ENCODE measurements at regions not wholly inside any gene's neighbourhood (a gene's known extent, or its start where the extent isn't known, plus 50 kb on each side); places are given as distances from the start of the nearest gene placed in this dataset.
"Not testable (repeated sequence)": the region's sequence is repeated elsewhere in the genome, so short reads cannot be mapped to it uniquely, and the experiment has no call there.

DNA sequence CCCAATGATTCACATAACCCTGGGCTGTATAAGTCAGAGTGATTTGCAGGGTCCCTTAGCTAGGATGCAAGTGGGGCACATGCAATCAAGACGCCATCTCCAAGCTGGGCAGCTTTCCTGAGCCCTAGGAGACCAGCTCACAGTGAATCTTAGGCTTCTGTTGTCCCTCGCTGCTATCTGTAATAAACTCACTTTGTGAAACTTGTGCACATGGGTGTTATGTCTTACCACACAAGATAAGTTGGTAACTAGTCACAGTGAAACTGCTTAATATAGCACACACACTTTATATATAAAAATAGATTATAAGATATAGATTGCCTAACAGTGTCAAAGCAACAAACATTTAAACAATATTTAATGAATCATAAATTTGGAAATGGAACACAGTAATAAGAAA is 658.5 kb downstream of the SLCO4C1 start:
- intact Hi-C loops (cut with DNase I; ENCODE audit: low total_unique reads) = no loop called here
- 90 to 94% methylated on average over 2 of the region's 2 CpGs for WGBS, 2 donors

DNA sequence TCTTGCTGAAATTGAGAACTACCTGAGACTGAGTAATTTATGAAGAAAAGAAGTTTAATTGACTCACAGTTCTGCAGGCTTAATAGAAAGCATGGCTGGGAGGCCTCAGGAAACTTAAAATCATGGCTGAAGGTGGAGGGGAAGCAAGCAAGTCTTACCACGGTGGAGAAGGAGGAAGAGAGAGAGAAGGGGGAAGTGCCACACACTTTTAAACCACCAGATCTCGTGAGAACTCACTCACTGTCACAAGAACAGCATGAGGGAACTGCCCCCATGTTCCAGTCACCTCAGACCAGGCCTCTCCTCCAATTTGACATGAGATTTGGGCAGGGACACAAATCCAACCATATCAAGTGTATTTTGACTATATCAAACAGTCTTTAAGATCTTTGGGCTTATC is 668.3 kb downstream of the SLCO4C1 start:
- H3K4me3 ChIP-seq (ENCODE audit: low read depth, poor library complexity, severe bottlenecking); DNase-seq (ENCODE audit: low spot score in 2 of 2); intact Hi-C loops (cut with DNase I; ENCODE audit: low total_unique reads): not testable (repeated sequence)
- WGBS, 2 donors = 27 to 51% methylated on average over 2 of the region's 2 CpGs

More for the DNA sequence above, 658.5 kb downstream of the SLCO4C1 start:
- no peak overlapping the region for H3K4me3 ChIP-seq (ENCODE audit: low read depth, poor library complexity, severe bottlenecking)
- TF ChIP-seq POLR2A (IDR thresholded peaks at IDR 0.05) = no peak
- TF ChIP-seq, protein P1, sequence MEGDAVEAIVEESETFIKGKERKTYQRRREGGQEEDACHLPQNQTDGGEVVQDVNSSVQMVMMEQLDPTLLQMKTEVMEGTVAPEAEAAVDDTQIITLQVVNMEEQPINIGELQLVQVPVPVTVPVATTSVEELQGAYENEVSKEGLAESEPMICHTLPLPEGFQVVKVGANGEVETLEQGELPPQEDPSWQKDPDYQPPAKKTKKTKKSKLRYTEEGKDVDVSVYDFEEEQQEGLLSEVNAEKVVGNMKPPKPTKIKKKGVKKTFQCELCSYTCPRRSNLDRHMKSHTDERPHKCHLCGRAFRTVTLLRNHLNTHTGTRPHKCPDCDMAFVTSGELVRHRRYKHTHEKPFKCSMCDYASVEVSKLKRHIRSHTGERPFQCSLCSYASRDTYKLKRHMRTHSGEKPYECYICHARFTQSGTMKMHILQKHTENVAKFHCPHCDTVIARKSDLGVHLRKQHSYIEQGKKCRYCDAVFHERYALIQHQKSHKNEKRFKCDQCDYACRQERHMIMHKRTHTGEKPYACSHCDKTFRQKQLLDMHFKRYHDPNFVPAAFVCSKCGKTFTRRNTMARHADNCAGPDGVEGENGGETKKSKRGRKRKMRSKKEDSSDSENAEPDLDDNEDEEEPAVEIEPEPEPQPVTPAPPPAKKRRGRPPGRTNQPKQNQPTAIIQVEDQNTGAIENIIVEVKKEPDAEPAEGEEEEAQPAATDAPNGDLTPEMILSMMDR (IDR thresholded peaks at IDR 0.05) = no peak
- DNase-seq (ENCODE audit: low spot score in 2 of 2) = no peak

DNA sequence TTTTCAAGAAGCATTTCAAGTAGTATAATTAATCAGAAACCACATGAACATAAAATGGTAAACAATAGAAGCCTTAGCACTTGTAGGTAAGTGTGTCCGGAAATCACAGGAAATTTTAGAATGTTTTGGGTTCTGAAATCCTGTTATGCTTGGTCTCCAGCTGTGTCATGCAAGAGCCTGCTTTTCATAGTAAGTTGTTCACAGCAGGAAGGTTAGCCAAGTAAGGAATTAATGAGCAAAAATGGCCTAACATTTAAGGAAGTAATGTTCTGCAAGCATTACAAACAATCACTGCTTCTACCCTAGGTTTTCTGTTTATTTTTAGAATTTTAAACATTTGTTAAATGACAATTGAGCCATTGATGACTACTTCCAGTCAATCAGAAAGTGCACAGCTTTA is 669.5 kb downstream of the SLCO4C1 start:
- no peak for TF ChIP-seq POLR2A (IDR thresholded peaks at IDR 0.05)
- TF ChIP-seq, protein P1 (IDR thresholded peaks at IDR 0.05) = no peak
- DNase-seq (ENCODE audit: low spot score in 2 of 2) = no peak
- intact Hi-C loops (cut with DNase I; ENCODE audit: low total_unique reads) = no loop called here
- no peak overlapping the region for H3K4me3 ChIP-seq (ENCODE audit: low read depth, poor library complexity, severe bottlenecking)
- WGBS, 2 donors = 63 to 68% methylated on average over 1 of the region's 1 CpG

DNA sequence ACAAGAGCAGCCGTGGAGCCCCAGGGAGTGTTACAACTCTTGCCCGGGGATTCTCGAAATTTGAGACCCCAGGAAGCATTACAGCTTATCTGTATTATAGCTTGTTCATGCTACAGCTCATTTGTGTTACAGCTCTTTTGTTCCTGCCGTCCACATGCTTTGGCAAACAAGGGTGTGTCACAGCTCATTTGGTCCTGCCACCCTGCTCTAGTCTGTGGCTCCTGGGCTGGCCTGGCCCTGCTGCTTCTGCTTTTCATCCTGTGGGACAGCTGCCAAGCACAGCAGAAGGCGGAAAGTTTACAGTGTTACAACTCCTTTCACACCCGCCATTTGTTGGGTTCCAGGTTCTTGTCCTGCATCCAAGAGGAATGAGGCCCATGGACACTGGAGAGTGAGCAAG is 685.0 kb downstream of the SLCO4C1 start:
- TF ChIP-seq POLR2A (IDR thresholded peaks at IDR 0.05) = no peak
- TF ChIP-seq, protein P1 (IDR thresholded peaks at IDR 0.05) = no peak
- intact Hi-C loops (cut with DNase I; ENCODE audit: low total_unique reads) = no loop called here
- no peak for DNase-seq (ENCODE audit: low spot score in 2 of 2)
- 78 to 81% methylated on average over 6 of the region's 6 CpGs for WGBS, 2 donors
- no peak overlapping the region for H3K4me3 ChIP-seq (ENCODE audit: low read depth, poor library complexity, severe bottlenecking)

DNA sequence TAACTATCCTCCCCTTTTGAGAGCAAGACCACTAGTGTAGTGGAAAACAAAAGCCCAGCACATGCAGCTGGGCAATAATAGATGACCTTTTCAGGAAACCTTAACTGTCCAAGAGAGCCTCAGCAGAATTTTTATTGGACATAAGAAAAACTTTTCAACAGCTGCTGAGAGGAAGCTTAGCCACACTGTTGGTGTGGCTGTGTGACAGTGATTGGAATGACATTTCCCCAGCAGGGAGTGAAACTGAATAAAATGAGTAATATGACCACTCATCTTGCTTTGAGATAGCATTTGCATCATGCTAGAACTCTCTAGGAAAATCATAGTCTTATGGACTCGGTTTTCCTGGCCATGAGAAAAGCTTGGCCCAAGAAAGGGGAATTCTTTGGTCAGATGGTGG is 687.8 kb downstream of the SLCO4C1 start:
- intact Hi-C loops (cut with DNase I; ENCODE audit: low total_unique reads) = no loop called here
- WGBS, 2 donors = 54 to 70% methylated on average over 1 of the region's 1 CpG

DNA sequence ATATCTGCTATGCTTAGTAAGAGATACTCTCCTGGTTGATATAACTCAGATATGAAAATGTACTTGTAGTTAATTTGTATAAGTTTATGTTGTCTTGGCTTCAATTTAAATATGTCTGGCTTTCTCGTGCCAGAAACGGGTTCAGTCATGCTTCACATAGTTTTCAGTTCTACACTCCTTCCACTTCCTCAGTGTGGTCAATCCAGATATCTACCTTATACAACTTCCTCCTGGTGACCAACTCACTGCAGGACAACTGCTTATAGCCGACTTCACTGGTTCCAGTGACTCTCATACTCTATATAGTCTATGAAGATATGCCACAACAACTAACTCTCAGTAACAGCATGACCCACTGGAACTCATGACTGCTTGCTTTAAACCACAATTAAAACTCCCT is 690.4 kb downstream of the SLCO4C1 start:
- TF ChIP-seq, protein P1 (IDR thresholded peaks at IDR 0.05) = no peak
- TF ChIP-seq POLR2A (IDR thresholded peaks at IDR 0.05) = no peak
- 53% methylated on average over 3 of the region's 3 CpGs for whole genome bisulfite sequencing, 2 donors
- no peak overlapping the region for H3K4me3 ChIP-seq (ENCODE audit: low read depth, poor library complexity, severe bottlenecking)
- intact Hi-C loops (cut with DNase I; ENCODE audit: low total_unique reads) = no loop called here
- no peak for DNase-seq (ENCODE audit: low spot score in 2 of 2)

More for the DNA sequence above, 687.8 kb downstream of the SLCO4C1 start:
- DNase-seq (ENCODE audit: low spot score in 2 of 2) = no peak
- TF ChIP-seq POLR2A (IDR thresholded peaks at IDR 0.05) = no peak
- TF ChIP-seq, protein P1 (IDR thresholded peaks at IDR 0.05) = no peak
- no peak overlapping the region for H3K4me3 ChIP-seq (ENCODE audit: low read depth, poor library complexity, severe bottlenecking)
